ENCODE measurements at regions not wholly inside any gene's neighbourhood (a gene's known extent, or its start where the extent isn't known, plus 50 kb on each side); places are given as distances from the start of the nearest gene placed in this dataset.

- no peak for DNase-seq (ENCODE audit: low read depth, low spot score)
Measured at GRCh38 chr4:41318839-41319530, 62.3 kb downstream of the UCHL1 start.

- DNase-seq (ENCODE audit: low read depth, low spot score), result no peak
Measured at GRCh38 chr4:41319553-41319952, 62.8 kb downstream of the UCHL1 start.

- no peak for DNase-seq (ENCODE audit: low read depth, low spot score)
Measured at GRCh38 chr4:41320278-41320677, 63.5 kb downstream of the UCHL1 start.

- no peak for DNase-seq (ENCODE audit: low read depth, low spot score)
Measured at GRCh38 chr4:41320786-41321185, 64.1 kb downstream of the UCHL1 start.

GRCh38 chr4:41321216-41321945, 64.7 kb downstream of the UCHL1 start:
- DNase-seq (ENCODE audit: low read depth, low spot score), result no peak

- DNase-seq (ENCODE audit: low read depth, low spot score), result no peak
Measured at GRCh38 chr4:41322617-41323016, 65.9 kb downstream of the UCHL1 start.

- DNase-seq (ENCODE audit: low read depth, low spot score), result no peak
Measured at GRCh38 chr4:41323179-41323578, 66.5 kb downstream of the UCHL1 start.

- no peak for DNase-seq (ENCODE audit: low read depth, low spot score)
Measured at GRCh38 chr4:41323706-41324105, 67.0 kb downstream of the UCHL1 start.

GRCh38 chr4:41324861-41325260, 68.1 kb downstream of the UCHL1 start:
- DNase-seq (ENCODE audit: low read depth, low spot score), result no peak

- DNase-seq (ENCODE audit: low read depth, low spot score), result no peak
Measured at GRCh38 chr4:41325901-41326300, 69.2 kb downstream of the UCHL1 start.

GRCh38 chr4:41326776-41327175, 70.0 kb downstream of the UCHL1 start:
- DNase-seq (ENCODE audit: low read depth, low spot score), result no peak

- DNase-seq (ENCODE audit: low read depth, low spot score), result peak; percentile 89
Measured at GRCh38 chr4:41327770-41328169, 71.0 kb downstream of the UCHL1 start.

GRCh38 chr4:41329361-41329760, 72.6 kb downstream of the UCHL1 start:
- DNase-seq (ENCODE audit: low read depth, low spot score), result no peak

GRCh38 chr4:41331224-41331623, 74.5 kb downstream of the UCHL1 start:
- DNase-seq (ENCODE audit: low read depth, low spot score), result no peak

GRCh38 chr4:41332510-41333054, 75.9 kb downstream of the UCHL1 start:
- DNase-seq (ENCODE audit: low read depth, low spot score), result no peak

GRCh38 chr4:41334182-41334581, 77.5 kb downstream of the UCHL1 start:
- DNase-seq (ENCODE audit: low read depth, low spot score), result no peak

- DNase-seq (ENCODE audit: low read depth, low spot score), result no peak
Measured at GRCh38 chr4:41339812-41340809, 83.4 kb downstream of the UCHL1 start.

GRCh38 chr4:41346306-41347061, 89.8 kb downstream of the UCHL1 start:
- DNase-seq (ENCODE audit: low read depth, low spot score), result no peak

- no peak for DNase-seq (ENCODE audit: low read depth, low spot score)
Measured at GRCh38 chr4:41349021-41349420, 92.3 kb downstream of the UCHL1 start.

GRCh38 chr4:41358647-41359421, 102.1 kb downstream of the UCHL1 start:
- DNase-seq (ENCODE audit: low read depth, low spot score), result no peak
